GM19043 (cell line): ENCODE measurements at regions not wholly inside any gene's neighbourhood (a gene's known extent, or its start where the extent isn't known, plus 50 kb on each side); places are given as distances from the start of the nearest gene placed in this dataset.

Experiments used
- ATAC-seq: cut with Tn5 transposase; IDR thresholded peaks from one replicate; pipeline ENCODE4 v1.9.1; 2021; ENCODE audit warnings: low read depth; ENCODE audit not compliant: unreplicated experiment

DNA sequence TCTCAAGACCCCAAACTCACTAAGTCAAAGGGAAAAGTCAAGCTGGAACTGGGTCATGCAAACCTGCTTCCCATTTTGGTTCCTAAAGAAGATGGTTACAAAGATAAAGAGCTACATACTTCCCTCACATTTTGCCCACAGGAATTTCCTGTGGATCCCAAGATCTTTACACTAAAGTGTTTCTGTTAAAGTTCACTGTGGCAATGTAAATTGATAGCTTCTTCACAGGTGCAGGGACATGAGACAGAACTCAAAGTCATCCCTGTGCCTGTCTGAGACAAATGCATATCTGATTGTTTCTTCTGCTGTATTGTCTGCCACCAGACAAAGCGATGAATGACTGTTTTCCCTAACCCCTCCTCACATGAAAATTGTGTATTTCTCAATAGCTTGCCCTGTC, 567.8 kb downstream of the ZIC1 start:
- ATAC-seq, result no peak

GRCh38 chr3:147987549-147987948, 578.4 kb downstream of the ZIC1 start:
- no peak for ATAC-seq

DNA sequence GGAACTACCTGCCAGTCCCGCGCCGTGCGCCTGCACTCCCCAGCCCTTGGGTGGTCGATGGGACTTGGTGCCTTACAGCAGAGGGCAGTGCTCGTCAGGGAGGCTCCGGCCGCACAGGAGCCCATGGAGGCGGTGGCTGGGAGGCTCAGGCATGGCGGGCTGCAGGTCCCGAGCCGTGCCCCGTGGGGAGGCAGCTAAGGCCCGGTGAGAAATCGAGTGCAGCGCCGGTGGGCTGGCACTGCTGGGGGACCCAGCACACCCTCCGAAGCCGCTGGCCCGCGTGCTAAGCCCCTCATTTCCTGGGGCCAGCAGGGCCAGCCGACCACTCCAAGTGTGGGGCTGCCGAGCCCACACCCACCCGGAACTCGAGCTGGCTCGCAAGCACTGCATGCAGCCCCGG, 580.2 kb downstream of the ZIC1 start:
- no peak for ATAC-seq

DNA sequence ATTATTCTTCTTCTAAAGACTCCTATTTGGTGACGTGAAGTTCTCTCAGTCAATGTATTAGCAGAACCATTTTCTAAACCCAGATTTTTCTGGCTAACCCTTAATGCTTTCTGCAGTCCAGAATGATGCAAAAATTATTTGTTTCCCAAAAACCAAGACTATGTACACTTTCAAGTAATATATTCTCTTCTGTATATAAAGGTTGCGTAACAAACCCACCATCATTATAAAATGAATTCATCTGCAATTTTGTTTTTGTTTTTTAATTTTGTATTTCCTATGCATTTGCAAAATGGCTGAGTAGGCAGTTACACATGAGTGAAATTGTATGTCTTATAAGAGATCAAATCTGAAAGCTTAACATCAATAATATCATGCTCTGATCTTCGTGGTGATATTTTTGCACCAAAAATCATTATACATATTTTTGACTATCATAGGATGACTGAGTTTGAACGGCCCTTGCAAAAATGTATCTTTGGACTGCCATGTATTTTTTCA, 593.6 kb downstream of the ZIC1 start:
- ATAC-seq, result no peak

- no peak for ATAC-seq
Measured at GRCh38 chr3:148004331-148004730, 595.2 kb downstream of the ZIC1 start.

DNA sequence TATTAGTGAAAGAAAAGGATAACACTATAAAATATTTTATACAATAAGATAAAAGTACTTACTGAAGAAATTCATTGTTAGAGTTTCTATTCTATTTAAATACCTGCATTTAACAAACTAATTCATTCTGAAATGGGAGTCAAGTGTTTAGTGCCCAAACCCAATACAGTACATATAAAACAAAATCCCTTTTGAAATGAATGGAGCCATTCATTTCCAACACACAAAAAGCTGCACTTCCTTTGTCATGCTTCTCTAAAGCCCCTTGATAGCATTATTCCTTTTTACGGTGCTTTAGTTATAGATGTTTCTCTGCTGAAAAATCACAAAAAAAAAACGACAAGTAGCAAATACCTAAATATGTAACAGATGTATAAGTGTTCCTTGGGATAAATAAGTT, 596.3 kb downstream of the ZIC1 start:
- ATAC-seq, result no peak

DNA sequence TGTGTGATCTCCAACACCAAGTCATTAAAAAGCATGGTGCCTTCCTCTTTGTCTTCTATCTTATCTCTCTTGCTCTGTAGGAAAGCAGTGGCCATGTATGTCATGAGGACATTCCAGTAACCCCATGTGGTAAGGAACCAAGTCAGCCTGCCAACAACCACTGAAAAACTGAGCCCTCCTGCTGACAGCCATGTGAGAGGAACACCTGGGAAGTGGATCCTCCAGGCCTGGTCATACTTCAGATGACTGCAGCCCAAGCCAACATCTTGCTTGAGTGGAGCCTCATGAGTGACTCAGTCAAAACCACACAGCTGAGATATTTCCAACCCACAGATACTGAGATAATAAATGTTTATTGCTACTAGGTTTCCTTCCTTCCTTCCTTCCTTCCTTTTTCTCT, 597.3 kb downstream of the ZIC1 start:
- no peak for ATAC-seq

GRCh38 chr3:148008591-148008990, 599.4 kb downstream of the ZIC1 start:
- ATAC-seq, result no peak

DNA sequence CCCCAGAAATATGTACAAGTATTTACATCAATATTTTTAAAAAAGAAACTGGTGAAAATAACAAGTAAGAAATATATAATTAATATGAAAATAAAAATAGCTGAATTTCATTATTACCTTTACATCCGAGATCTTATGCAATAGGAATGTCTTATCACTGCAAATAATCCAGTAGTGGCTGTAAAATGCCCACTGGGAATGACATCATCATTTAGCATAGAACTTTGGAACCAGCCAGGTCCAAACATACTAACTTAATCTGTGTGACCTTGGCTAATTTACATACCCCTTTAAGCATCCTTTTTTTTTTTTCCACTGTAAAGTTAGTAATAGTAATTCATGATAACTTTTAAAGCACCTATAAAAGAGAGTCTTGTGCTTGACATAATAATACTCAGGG, 611.7 kb downstream of the ZIC1 start:
- ATAC-seq, result no peak

DNA sequence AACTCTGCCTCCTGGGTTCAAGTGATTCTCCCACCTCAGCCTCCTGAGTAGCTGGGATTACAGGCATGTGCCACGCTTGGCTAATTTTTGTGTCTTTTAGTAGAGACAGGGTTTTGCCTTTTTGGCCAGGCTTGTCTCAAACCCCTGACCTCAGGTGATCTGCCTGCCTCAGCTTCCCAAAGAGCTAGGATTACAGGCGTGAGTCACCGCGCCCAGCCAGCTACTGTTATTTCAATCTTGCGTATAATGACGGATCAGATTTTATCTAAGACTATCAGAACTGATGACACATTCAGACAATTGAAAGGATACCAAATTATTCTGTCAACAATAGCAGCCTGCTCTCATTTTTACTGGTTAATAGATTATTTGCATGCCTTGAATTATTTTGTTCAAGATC, 612.2 kb downstream of the ZIC1 start:
- no peak for ATAC-seq

DNA sequence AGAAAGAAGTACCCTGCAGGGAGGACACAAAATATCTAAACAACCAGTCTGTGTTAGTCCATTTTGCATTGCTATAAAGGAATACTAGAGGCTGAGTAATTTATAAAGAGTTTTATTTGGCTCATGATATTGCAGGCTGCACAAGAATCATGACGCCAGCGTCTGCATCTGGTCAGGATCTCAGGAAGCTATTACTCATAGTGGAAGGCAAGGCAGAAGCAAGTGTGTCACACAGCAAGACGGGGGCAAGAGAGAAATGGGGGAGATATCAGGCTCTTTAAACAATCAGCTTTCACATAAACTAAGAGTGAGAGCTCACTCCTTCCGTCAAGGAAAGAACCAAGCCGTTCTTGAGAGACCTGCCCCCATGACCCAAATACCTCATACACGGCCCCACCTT, 614.8 kb downstream of the ZIC1 start:
- ATAC-seq, result no peak

- ATAC-seq, result no peak
Measured at GRCh38 chr3:148026009-148026588, 616.9 kb downstream of the ZIC1 start.

GRCh38 chr3:148030975-148031374, 621.8 kb downstream of the ZIC1 start:
- no peak for ATAC-seq

DNA sequence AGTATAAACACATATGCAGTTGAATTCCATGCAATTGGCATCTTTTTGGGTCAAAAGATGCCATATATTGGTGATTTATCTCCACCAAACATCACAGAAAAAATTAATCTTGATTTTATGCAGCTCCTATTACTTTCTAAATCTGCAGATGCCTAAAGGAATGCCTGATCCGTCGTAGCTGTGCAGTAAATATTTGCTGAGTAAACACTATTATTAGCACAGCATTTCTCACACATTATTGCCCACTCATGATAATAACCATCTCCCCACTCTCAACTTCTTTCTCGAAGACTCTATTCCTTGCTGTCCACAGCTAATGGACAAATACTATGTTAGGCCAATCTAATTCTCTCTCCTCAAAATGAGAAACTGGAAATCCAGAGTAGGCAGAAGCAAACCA, 625.2 kb downstream of the ZIC1 start:
- ATAC-seq, result no peak

DNA sequence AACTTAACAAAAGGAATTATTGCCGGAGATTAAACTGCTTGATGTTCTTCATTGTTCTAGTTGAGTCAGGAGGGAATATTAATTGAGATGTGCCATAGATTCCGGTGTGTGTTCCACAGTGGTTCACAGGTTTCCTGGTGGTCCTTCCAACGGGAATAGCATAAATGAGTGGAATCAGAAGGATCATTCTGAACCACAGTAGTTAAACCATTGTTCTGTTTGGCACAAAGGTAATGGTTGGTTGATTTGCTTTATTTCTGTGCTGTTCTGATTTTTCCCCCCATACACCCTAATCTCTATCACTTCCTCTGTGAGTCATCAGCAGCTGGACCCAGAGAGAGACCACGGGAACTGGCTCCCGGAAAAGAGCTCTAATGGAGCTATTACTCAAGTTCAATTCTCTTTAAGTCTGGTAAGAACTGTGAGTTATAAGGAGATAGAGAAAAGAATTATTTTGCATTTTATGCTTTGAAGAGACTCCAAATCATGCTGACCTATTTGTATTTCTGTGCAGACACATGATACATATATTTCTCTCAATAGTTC, 627.2 kb downstream of the ZIC1 start:
- ATAC-seq, result no peak

DNA sequence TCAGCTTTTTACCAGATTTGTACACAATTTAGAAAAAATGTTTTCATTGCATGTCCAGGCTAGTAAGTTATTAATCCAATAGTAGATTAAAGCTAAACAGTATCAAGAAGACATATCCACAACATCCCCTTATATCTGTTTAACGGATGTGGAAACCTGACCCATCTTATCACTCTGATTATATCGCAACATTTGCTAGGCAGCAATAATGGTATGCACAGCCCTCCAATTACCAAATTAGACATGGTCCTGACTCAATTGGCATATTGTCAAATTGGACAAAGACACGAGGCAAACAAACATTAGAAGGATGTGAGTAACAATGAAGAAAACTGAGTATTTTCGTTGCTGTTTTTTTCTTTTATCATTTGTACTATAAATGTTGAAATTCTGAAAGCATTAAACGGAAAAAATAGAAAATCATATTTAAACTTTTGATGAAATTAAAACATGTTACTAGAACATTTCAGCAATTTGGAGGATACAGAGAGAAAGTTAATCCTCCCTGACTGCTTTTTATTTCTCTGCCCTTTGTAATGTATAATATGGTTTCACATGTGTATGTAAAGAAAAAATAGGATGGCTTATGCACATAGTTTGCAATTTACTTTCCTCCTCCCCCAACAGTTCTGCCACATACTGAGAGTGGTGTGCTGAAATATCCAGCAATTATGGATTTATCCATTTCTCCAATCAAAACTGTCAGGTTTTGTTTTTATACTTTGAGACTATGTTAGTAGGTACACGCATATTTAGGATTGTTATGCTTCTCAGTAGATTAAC, 633.7 kb downstream of the ZIC1 start:
- ATAC-seq, result no peak

GRCh38 chr3:148044151-148044550, 635.0 kb downstream of the ZIC1 start:
- no peak for ATAC-seq

- no peak for ATAC-seq
Measured at GRCh38 chr3:148054999-148055398, 642.7 kb upstream of the AGTR1 start.

- no peak for ATAC-seq
Measured at GRCh38 chr3:148062590-148062989, 635.1 kb upstream of the AGTR1 start.

DNA sequence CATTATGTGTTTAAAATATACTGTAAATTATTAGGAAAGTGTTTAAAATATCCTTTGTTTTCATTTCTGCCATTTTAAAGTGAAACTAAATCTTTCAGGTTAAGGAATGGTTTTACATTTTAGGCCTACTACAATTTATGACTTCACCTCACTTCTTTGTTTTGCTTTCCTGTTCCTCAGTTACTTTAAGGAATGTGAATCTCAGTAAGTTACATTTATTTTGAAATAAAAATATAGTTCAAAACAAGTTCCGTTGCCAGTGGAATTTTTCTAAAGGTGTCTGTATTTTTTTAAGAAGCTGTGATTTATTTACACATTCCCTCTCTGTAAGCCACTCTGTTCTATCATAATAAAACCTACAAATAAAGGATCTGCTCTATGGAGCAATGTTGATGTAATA, 630.9 kb upstream of the AGTR1 start:
- ATAC-seq, result no peak

DNA sequence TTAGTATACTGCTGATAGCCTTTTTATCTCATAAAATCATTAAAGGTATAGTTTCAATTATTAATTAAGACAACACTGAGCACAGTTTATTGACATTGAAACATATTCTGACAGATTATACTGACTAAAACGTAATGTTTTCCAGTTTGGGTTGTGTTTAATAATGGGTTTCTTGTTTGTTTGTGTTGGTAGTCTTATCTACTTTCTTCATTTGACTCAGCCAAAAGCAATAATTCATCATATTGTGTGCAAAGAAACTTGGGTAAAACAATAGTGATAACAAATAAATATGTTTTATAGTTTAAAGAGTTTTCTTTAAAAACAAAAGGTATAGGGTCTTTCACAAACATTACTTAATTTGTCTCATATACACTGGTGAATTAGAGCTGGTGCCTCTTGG, 629.2 kb upstream of the AGTR1 start:
- no peak for ATAC-seq

DNA sequence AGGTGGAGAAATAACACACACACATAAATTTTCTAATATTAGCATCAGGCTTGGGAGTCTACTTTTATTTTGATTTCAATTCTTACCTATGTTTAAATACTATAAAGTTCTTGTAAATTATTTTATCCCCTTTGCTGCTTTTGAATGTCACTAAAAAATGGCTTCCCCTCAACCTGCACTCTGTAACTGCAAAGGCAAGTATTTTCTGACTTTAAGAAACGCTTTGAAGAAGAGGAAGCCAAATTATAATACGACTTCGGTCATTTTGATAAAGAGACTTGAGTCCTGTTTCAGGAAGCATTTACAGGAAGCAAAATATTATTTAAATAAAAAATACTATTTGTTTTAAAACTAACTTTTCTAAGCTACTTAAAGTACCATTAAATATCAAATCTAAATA, 627.7 kb upstream of the AGTR1 start:
- no peak for ATAC-seq
